Lower leg skin (tissue), 3 donors: ENCODE measurements at regions not wholly inside any gene's neighbourhood (a gene's known extent, or its start where the extent isn't known, plus 50 kb on each side); places are given as distances from the start of the nearest gene placed in this dataset.

Experiments used
- POLR2A ChIP-seq, 2 donors: fragments of 450-650 bp; IDR thresholded peaks; one replicate each; pipeline ENCODE4 v1.6.1; 2016 to 2017; ENCODE audit warnings: antibody characterized with exemption in 2 of 2, mild to moderate bottlenecking in 1 of 2, moderate library complexity in 1 of 2
- TF ChIP-seq, protein P1 (sequence below), 3 donors: fragments of 450-650 bp; IDR thresholded peaks; one replicate each; pipeline ENCODE4 v1.5.1; 2016; ENCODE audit warnings: antibody characterized with exemption in 3 of 3, mild to moderate bottlenecking in 3 of 3, moderate library complexity in 2 of 3

- TF ChIP-seq, protein P1, sequence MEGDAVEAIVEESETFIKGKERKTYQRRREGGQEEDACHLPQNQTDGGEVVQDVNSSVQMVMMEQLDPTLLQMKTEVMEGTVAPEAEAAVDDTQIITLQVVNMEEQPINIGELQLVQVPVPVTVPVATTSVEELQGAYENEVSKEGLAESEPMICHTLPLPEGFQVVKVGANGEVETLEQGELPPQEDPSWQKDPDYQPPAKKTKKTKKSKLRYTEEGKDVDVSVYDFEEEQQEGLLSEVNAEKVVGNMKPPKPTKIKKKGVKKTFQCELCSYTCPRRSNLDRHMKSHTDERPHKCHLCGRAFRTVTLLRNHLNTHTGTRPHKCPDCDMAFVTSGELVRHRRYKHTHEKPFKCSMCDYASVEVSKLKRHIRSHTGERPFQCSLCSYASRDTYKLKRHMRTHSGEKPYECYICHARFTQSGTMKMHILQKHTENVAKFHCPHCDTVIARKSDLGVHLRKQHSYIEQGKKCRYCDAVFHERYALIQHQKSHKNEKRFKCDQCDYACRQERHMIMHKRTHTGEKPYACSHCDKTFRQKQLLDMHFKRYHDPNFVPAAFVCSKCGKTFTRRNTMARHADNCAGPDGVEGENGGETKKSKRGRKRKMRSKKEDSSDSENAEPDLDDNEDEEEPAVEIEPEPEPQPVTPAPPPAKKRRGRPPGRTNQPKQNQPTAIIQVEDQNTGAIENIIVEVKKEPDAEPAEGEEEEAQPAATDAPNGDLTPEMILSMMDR (IDR thresholded peaks at IDR 0.05): no peak
- TF ChIP-seq POLR2A (IDR thresholded peaks at IDR 0.05): no peak
Measured at GRCh38 chr16:52631711-52632110, 84.8 kb upstream of the TOX3 start.
